GM12874 (cell line): ENCODE measurements at regions not wholly inside any gene's neighbourhood (a gene's known extent, or its start where the extent isn't known, plus 50 kb on each side); places are given as distances from the start of the nearest gene placed in this dataset.

Experiments used
- CTCF ChIP-seq: IDR thresholded peaks from 2 replicates; pipeline ENCODE4 v1.5.1; 2011; ENCODE audit warnings: low read depth, mild to moderate bottlenecking, control low read depth, low read length, moderate library complexity; ENCODE audit not compliant: insufficient read depth

- no peak for TF ChIP-seq CTCF
Measured at GRCh38 chr13:21889651-21890050, 218.8 kb downstream of the FGF9 start.

- TF ChIP-seq CTCF = no peak
Measured at GRCh38 chr13:21894091-21894490, 223.2 kb downstream of the FGF9 start.

GRCh38 chr13:21894703-21895699, 224.1 kb downstream of the FGF9 start:
- TF ChIP-seq CTCF = no peak

- no peak for TF ChIP-seq CTCF
Measured at GRCh38 chr13:21895779-21896178, 224.9 kb downstream of the FGF9 start.

- TF ChIP-seq CTCF = no peak
Measured at GRCh38 chr13:21897161-21897560, 226.3 kb downstream of the FGF9 start.

GRCh38 chr13:21898459-21898858, 227.6 kb downstream of the FGF9 start:
- no peak for TF ChIP-seq CTCF

- no peak for TF ChIP-seq CTCF
Measured at GRCh38 chr13:21898945-21899344, 228.1 kb downstream of the FGF9 start.
